GM12878 (cell line): ENCODE measurements at regions not wholly inside any gene's neighbourhood (a gene's known extent, or its start where the extent isn't known, plus 50 kb on each side); places are given as distances from the start of the nearest gene placed in this dataset.
A peak's percentile ranks its signal among the peaks of the same experiment; 100 is the strongest.

ENCODE experiments used
- CEBPB ChIP-seq, 2 experiments: fragments of 150-350 bp in 1 of 2; IDR thresholded peaks; 2 replicates each; pipeline ENCODE4 v1.6.1; 2012 to 2014; ENCODE audit warnings: low read depth in 2 of 2, low read length in 2 of 2, borderline replicate concordance in 1 of 2, inconsistent platforms in 1 of 2
- ETV6 ChIP-seq, 2 experiments: fragments of 450-650 bp in 1 of 2; IDR thresholded peaks in 1 of 2; conservative IDR thresholded peaks in 1 of 2; 2 replicates each; pipeline ENCODE4 v1.6.1; 2014; ENCODE audit warnings: antibody characterized with exemption in 1 of 2, borderline replicate concordance in 1 of 2, low read depth in 1 of 2, mild to moderate bottlenecking in 1 of 2, moderate library complexity in 1 of 2
- FOS ChIP-seq: IDR thresholded peaks from 3 replicates; pipeline ENCODE4 v1.6.1; 2011; ENCODE audit warnings: borderline replicate concordance; ENCODE audit not compliant: insufficient read length; ENCODE audit errors: extremely low read depth
- GABPA ChIP-seq: IDR thresholded peaks from 2 replicates; pipeline ENCODE4 v1.6.1; 2014; ENCODE audit warnings: antibody characterized with exemption, low read depth, mild to moderate bottlenecking, inconsistent platforms
- NFIC ChIP-seq: IDR thresholded peaks from 2 replicates; pipeline ENCODE4 v1.6.1; 2012; ENCODE audit warnings: low read depth, mild to moderate bottlenecking, inconsistent platforms, low read length, moderate library complexity
- PML ChIP-seq: IDR thresholded peaks from 2 replicates; pipeline ENCODE4 v1.6.1; 2012; ENCODE audit warnings: low read length, inconsistent platforms
- RBBP5 ChIP-seq: fragments of 200-600 bp; sonication (generic); conservative IDR thresholded peaks from 2 replicates; pipeline ENCODE4 v1.6.1; 2016
- SRF ChIP-seq, 2 experiments: IDR thresholded peaks; 2 replicates each; pipeline ENCODE4 v1.6.1; 2011; ENCODE audit warnings: low read depth in 2 of 2, low read length in 2 of 2, mild to moderate bottlenecking in 1 of 2, moderate library complexity in 1 of 2
- YBX1 ChIP-seq: fragments of 450-650 bp; IDR thresholded peaks from 2 replicates; pipeline ENCODE4 v1.6.1; 2016; ENCODE audit warnings: antibody characterized with exemption
- TF ChIP-seq, protein P1 (sequence below): fragments of 450-650 bp; IDR thresholded peaks from 2 replicates; pipeline ENCODE4 v1.6.1; 2016; ENCODE audit warnings: mild to moderate bottlenecking, moderate library complexity, borderline replicate concordance

DNA sequence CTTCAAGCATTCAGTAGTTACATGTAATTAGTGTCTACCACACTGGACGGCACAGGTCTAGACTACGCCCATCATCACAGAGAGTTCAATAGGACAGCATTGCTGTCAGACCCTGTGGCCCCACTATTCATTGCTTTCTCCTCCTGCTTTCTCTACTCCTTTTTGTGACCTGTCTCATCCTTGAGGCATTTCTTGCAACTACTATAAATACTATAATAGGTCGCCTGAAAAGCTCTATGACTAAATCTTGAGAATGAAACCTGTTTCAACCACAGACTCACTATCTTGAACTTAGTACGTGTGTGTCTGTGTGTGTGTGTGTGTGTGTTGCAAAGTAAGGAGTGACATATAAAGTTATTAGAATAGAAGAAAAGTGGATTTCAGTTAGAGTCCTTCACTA, 252.9 kb upstream of the KLF3 start (continued):
- peak in 1 of 2 experiments; percentile 81; a peak in 1 of 4 replicates for TF ChIP-seq ETV6 (conservative IDR thresholded peaks at IDR 0.05 in 1 of 2, IDR thresholded peaks at IDR 0.05 in 1 of 2; ENCODE audit: borderline replicate concordance in 1 of 2, low read depth in 1 of 2)
- 0 out of 2 replicates have a peak, but pooled peaks have one; percentile 45 for TF ChIP-seq GABPA
- peak; percentile 40; the same call in 1 of the 2 replicates for TF ChIP-seq PML
- TF ChIP-seq RBBP5: no peak
- TF ChIP-seq NFIC: peak; percentile 88; the same call in 1 of the 2 replicates
- TF ChIP-seq FOS: no peak
- TF ChIP-seq SRF (IDR thresholded peaks at IDR 0.05; ENCODE audit: low read depth in 2 of 2, low read length in 2 of 2): 0 out of 4 replicates have a peak, but pooled peaks of 1 of the 2 experiments have one; percentile 39
- TF ChIP-seq CEBPB (IDR thresholded peaks at IDR 0.05; ENCODE audit: borderline replicate concordance in 1 of 2, low read depth in 2 of 2, low read length in 2 of 2): peak in 1 of 2 experiments; percentile 84; a peak in 1 of 4 replicates
- no peak for TF ChIP-seq YBX1
- TF ChIP-seq, protein P1, sequence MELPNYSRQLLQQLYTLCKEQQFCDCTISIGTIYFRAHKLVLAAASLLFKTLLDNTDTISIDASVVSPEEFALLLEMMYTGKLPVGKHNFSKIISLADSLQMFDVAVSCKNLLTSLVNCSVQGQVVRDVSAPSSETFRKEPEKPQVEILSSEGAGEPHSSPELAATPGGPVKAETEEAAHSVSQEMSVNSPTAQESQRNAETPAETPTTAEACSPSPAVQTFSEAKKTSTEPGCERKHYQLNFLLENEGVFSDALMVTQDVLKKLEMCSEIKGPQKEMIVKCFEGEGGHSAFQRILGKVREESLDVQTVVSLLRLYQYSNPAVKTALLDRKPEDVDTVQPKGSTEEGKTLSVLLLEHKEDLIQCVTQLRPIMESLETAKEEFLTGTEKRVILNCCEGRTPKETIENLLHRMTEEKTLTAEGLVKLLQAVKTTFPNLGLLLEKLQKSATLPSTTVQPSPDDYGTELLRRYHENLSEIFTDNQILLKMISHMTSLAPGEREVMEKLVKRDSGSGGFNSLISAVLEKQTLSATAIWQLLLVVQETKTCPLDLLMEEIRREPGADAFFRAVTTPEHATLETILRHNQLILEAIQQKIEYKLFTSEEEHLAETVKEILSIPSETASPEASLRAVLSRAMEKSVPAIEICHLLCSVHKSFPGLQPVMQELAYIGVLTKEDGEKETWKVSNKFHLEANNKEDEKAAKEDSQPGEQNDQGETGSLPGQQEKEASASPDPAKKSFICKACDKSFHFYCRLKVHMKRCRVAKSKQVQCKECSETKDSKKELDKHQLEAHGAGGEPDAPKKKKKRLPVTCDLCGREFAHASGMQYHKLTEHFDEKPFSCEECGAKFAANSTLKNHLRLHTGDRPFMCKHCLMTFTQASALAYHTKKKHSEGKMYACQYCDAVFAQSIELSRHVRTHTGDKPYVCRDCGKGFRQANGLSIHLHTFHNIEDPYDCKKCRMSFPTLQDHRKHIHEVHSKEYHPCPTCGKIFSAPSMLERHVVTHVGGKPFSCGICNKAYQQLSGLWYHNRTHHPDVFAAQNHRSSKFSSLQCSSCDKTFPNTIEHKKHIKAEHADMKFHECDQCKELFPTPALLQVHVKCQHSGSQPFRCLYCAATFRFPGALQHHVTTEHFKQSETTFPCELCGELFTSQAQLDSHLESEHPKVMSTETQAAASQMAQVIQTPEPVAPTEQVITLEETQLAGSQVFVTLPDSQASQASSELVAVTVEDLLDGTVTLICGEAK: peak; percentile 70
